HG03520 (cell line): ENCODE measurements at regions not wholly inside any gene's neighbourhood (a gene's known extent, or its start where the extent isn't known, plus 50 kb on each side); places are given as distances from the start of the nearest gene placed in this dataset.

Source experiments
- ATAC-seq: cut with Tn5 transposase; IDR thresholded peaks from one replicate; pipeline ENCODE4 v1.9.1; 2021; ENCODE audit warnings: mild to moderate bottlenecking, moderate library complexity; ENCODE audit not compliant: unreplicated experiment

GRCh38 chr12:105939181-105939721, 199.5 kb downstream of the NUAK1 start:
- no peak for ATAC-seq

GRCh38 chr12:105942281-105942680, 196.5 kb downstream of the NUAK1 start:
- no peak for ATAC-seq

GRCh38 chr12:105943525-105943924, 195.2 kb downstream of the NUAK1 start:
- ATAC-seq = no peak

GRCh38 chr12:105944628-105945027, 194.1 kb downstream of the NUAK1 start:
- ATAC-seq = no peak

GRCh38 chr12:105945880-105946279, 192.9 kb downstream of the NUAK1 start:
- no peak for ATAC-seq

- no peak for ATAC-seq
Observed at GRCh38 chr12:105946493-105946901, 192.3 kb downstream of the NUAK1 start.

GRCh38 chr12:105947906-105948305, 190.8 kb downstream of the NUAK1 start:
- ATAC-seq = no peak

GRCh38 chr12:105948331-105948730, 190.4 kb downstream of the NUAK1 start:
- no peak for ATAC-seq

GRCh38 chr12:105949391-105949790, 189.4 kb downstream of the NUAK1 start:
- no peak for ATAC-seq

GRCh38 chr12:105951732-105952131, 187.0 kb downstream of the NUAK1 start:
- ATAC-seq = no peak

GRCh38 chr12:105954951-105955931, 183.5 kb downstream of the NUAK1 start:
- no peak for ATAC-seq

- no peak for ATAC-seq
Observed at GRCh38 chr12:105955976-105956375, 182.8 kb downstream of the NUAK1 start.

GRCh38 chr12:105956662-105957457, 181.9 kb downstream of the NUAK1 start:
- ATAC-seq = no peak

GRCh38 chr12:105960319-105961083, 178.3 kb downstream of the NUAK1 start:
- no peak for ATAC-seq

GRCh38 chr12:105961821-105962671, 176.7 kb downstream of the NUAK1 start:
- ATAC-seq = no peak

GRCh38 chr12:105967038-105967776, 171.5 kb downstream of the NUAK1 start:
- no peak for ATAC-seq

- no peak for ATAC-seq
Observed at GRCh38 chr12:105968025-105968424, 170.7 kb downstream of the NUAK1 start.

GRCh38 chr12:105970885-105971284, 167.9 kb downstream of the NUAK1 start:
- no peak for ATAC-seq

- no peak for ATAC-seq
Observed at GRCh38 chr12:105974738-105975137, 164.0 kb downstream of the NUAK1 start.
